ENCODE measurements at regions not wholly inside any gene's neighbourhood (a gene's known extent, or its start where the extent isn't known, plus 50 kb on each side); places are given as distances from the start of the nearest gene placed in this dataset.

GRCh38 chr4:185945252-185945651, 123.7 kb upstream of the TLR3 start:
- Histone ChIP-seq H3K4me1 (ENCODE audit: control insufficient read depth, insufficient read depth, low read length, poor library complexity, severe bottlenecking) (no peaks in the 10 kb centered on the region), H3K36me3 (ENCODE audit: control insufficient read depth, insufficient read depth, low read length) (no peaks in the 10 kb centered on the region), H3K4me3 (ENCODE audit: extremely low read depth, insufficient read depth, low read length, poor library complexity, severe bottlenecking) (no peak overlapping the region), H3K27ac (ENCODE audit: low read depth, low read length, severe bottlenecking) (no peak overlapping the region), H3K9me3 (ENCODE audit: control insufficient read depth, low read length) (no peaks in the 10 kb centered on the region)
- no CpG with 5 or more reads among the region's 1 CpG for WGBS, 2 experiments (ENCODE audit: insufficient coverage in 2 of 2)

GRCh38 chr4:185945906-185946305, 123.0 kb upstream of the TLR3 start:
- H3K36me3 ChIP-seq (ENCODE audit: control insufficient read depth, insufficient read depth, low read length), result no peaks in the 10 kb centered on the region
- H3K9me3 ChIP-seq (ENCODE audit: control insufficient read depth, low read length), result no peaks in the 10 kb centered on the region
- H3K27ac ChIP-seq (ENCODE audit: low read depth, low read length, severe bottlenecking), result no peak overlapping the region
- H3K4me3 ChIP-seq (ENCODE audit: extremely low read depth, insufficient read depth, low read length, poor library complexity, severe bottlenecking), result no peak overlapping the region
- no peaks in the 10 kb centered on the region for H3K4me1 ChIP-seq (ENCODE audit: control insufficient read depth, insufficient read depth, low read length, poor library complexity, severe bottlenecking)
- 78 to 100% methylated on average over 2 of the region's 3 CpGs for WGBS, 2 experiments (ENCODE audit: insufficient coverage in 2 of 2)

GRCh38 chr4:185950891-185951290, 118.1 kb upstream of the TLR3 start:
- H3K9me3 ChIP-seq (ENCODE audit: control insufficient read depth, low read length), result no peaks in the 10 kb centered on the region
- 88 to 94% methylated on average over 3 of the region's 5 CpGs for WGBS, 2 experiments (ENCODE audit: insufficient coverage in 2 of 2)
- no peaks in the 10 kb centered on the region for H3K36me3 ChIP-seq (ENCODE audit: control insufficient read depth, insufficient read depth, low read length)
- no peak overlapping the region for H3K27ac ChIP-seq (ENCODE audit: low read depth, low read length, severe bottlenecking)
- no peaks in the 10 kb centered on the region for H3K4me1 ChIP-seq (ENCODE audit: control insufficient read depth, insufficient read depth, low read length, poor library complexity, severe bottlenecking)
- no peak overlapping the region for H3K4me3 ChIP-seq (ENCODE audit: extremely low read depth, insufficient read depth, low read length, poor library complexity, severe bottlenecking)

DNA sequence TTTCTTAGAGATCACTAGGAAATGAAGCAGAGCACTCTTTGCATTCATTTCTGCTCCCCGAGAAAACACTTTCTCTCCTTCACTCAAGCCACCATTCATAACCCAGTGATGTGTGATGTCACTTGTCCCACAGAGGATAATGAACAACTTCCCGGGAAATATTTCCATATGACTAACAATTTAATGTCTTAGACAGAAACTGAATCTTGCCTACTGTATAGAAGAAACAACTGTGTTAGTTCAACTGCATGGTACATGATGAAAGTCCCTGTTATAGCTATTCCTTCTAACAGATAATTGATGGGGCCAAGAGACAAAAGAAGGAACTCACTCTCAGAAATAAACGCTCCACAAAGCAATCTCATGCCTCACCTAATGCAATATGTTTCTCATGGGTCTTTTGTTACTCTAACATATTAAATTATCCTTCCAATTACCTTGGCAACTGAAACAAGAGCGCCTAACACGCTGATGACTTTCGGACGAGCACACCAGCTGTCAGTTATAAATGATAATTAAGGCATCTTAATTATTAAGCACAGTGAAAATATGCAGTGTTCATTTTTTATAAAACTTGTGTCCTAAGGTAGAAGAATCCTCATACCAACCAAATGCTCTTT, 113.7 kb upstream of the TLR3 start:
- no peaks in the 10 kb centered on the region for H3K4me1 ChIP-seq (ENCODE audit: control insufficient read depth, insufficient read depth, low read length, poor library complexity, severe bottlenecking)
- H3K27ac ChIP-seq (ENCODE audit: low read depth, low read length, severe bottlenecking), result no peak overlapping the region
- H3K4me3 ChIP-seq (ENCODE audit: extremely low read depth, insufficient read depth, low read length, poor library complexity, severe bottlenecking), result no peak overlapping the region
- WGBS, 2 experiments (ENCODE audit: insufficient coverage in 2 of 2), result 94 to 100% methylated on average over 2 of the region's 7 CpGs
- no peaks in the 10 kb centered on the region for H3K36me3 ChIP-seq (ENCODE audit: control insufficient read depth, insufficient read depth, low read length)
- H3K9me3 ChIP-seq (ENCODE audit: control insufficient read depth, low read length), result no peaks in the 10 kb centered on the region

- Histone ChIP-seq H3K27ac (ENCODE audit: low read depth, low read length, severe bottlenecking) (no peak overlapping the region), H3K36me3 (ENCODE audit: control insufficient read depth, insufficient read depth, low read length) (no peaks in the 10 kb centered on the region), H3K4me1 (ENCODE audit: control insufficient read depth, insufficient read depth, low read length, poor library complexity, severe bottlenecking) (no peaks in the 10 kb centered on the region), H3K4me3 (ENCODE audit: extremely low read depth, insufficient read depth, low read length, poor library complexity, severe bottlenecking) (no peak overlapping the region), H3K9me3 (ENCODE audit: control insufficient read depth, low read length) (no peaks in the 10 kb centered on the region)
- WGBS, 2 experiments (ENCODE audit: insufficient coverage in 2 of 2), result 80 to 85% methylated on average over 9 to 12 of the region's 15 CpGs
Measured at GRCh38 chr4:185955826-185956543, 113.0 kb upstream of the TLR3 start.

- H3K9me3 ChIP-seq (ENCODE audit: control insufficient read depth, low read length), result no peaks in the 10 kb centered on the region
- H3K4me3 ChIP-seq (ENCODE audit: extremely low read depth, insufficient read depth, low read length, poor library complexity, severe bottlenecking), result no peak overlapping the region
- no peaks in the 10 kb centered on the region for H3K36me3 ChIP-seq (ENCODE audit: control insufficient read depth, insufficient read depth, low read length)
- no peak overlapping the region for H3K27ac ChIP-seq (ENCODE audit: low read depth, low read length, severe bottlenecking)
- H3K4me1 ChIP-seq (ENCODE audit: control insufficient read depth, insufficient read depth, low read length, poor library complexity, severe bottlenecking), result no peaks in the 10 kb centered on the region
- WGBS, 2 experiments (ENCODE audit: insufficient coverage in 2 of 2), result 89 to 93% methylated on average over 3 of the region's 4 CpGs
Measured at GRCh38 chr4:185956544-185956940, 112.4 kb upstream of the TLR3 start.

- no peaks in the 10 kb centered on the region for H3K4me1 ChIP-seq (ENCODE audit: control insufficient read depth, insufficient read depth, low read length, poor library complexity, severe bottlenecking)
- WGBS, 2 experiments (ENCODE audit: insufficient coverage in 2 of 2), result 86 to 94% methylated on average over 2 to 3 of the region's 3 CpGs
Measured at GRCh38 chr4:185958094-185958747, 110.7 kb upstream of the TLR3 start.

GRCh38 chr4:185965426-185966384, 103.3 kb upstream of the TLR3 start:
- Histone ChIP-seq H3K9me3 (ENCODE audit: control insufficient read depth, low read length) (no peaks in the 10 kb centered on the region), H3K27ac (ENCODE audit: low read depth, low read length, severe bottlenecking) (no peak overlapping the region), H3K4me3 (ENCODE audit: extremely low read depth, insufficient read depth, low read length, poor library complexity, severe bottlenecking) (no peak overlapping the region), H3K4me1 (ENCODE audit: control insufficient read depth, insufficient read depth, low read length, poor library complexity, severe bottlenecking) (no peaks in the 10 kb centered on the region), H3K36me3 (ENCODE audit: control insufficient read depth, insufficient read depth, low read length) (no peaks in the 10 kb centered on the region)
- WGBS, 2 experiments (ENCODE audit: insufficient coverage in 2 of 2), result 73 to 80% methylated on average over 7 to 8 of the region's 15 CpGs

More at GRCh38 chr4:185958094-185958747, 110.7 kb upstream of the TLR3 start:
- H3K36me3 ChIP-seq (ENCODE audit: control insufficient read depth, insufficient read depth, low read length), result no peaks in the 10 kb centered on the region
- no peaks in the 10 kb centered on the region for H3K9me3 ChIP-seq (ENCODE audit: control insufficient read depth, low read length)
- no peak overlapping the region for H3K4me3 ChIP-seq (ENCODE audit: extremely low read depth, insufficient read depth, low read length, poor library complexity, severe bottlenecking)
- no peak overlapping the region for H3K27ac ChIP-seq (ENCODE audit: low read depth, low read length, severe bottlenecking)

GRCh38 chr4:185966549-185966948, 102.4 kb upstream of the TLR3 start:
- Histone ChIP-seq H3K4me1 (ENCODE audit: control insufficient read depth, insufficient read depth, low read length, poor library complexity, severe bottlenecking) (no peaks in the 10 kb centered on the region), H3K9me3 (ENCODE audit: control insufficient read depth, low read length) (no peaks in the 10 kb centered on the region), H3K27ac (ENCODE audit: low read depth, low read length, severe bottlenecking) (no peak overlapping the region), H3K4me3 (ENCODE audit: extremely low read depth, insufficient read depth, low read length, poor library complexity, severe bottlenecking) (no peak overlapping the region), H3K36me3 (ENCODE audit: control insufficient read depth, insufficient read depth, low read length) (no peaks in the 10 kb centered on the region)
- WGBS, 2 experiments (ENCODE audit: insufficient coverage in 2 of 2), result 82 to 90% methylated on average over 6 to 8 of the region's 8 CpGs

- H3K9me3 ChIP-seq (ENCODE audit: control insufficient read depth, low read length), result no peaks in the 10 kb centered on the region
- H3K27ac ChIP-seq (ENCODE audit: low read depth, low read length, severe bottlenecking), result no peak overlapping the region
- no peak overlapping the region for H3K4me3 ChIP-seq (ENCODE audit: extremely low read depth, insufficient read depth, low read length, poor library complexity, severe bottlenecking)
- no peaks in the 10 kb centered on the region for H3K4me1 ChIP-seq (ENCODE audit: control insufficient read depth, insufficient read depth, low read length, poor library complexity, severe bottlenecking)
- WGBS, 2 experiments (ENCODE audit: insufficient coverage in 2 of 2), result 80 to 100% methylated on average over 1 to 3 of the region's 4 CpGs
- no peaks in the 10 kb centered on the region for H3K36me3 ChIP-seq (ENCODE audit: control insufficient read depth, insufficient read depth, low read length)
Measured at GRCh38 chr4:185966997-185967775, 101.8 kb upstream of the TLR3 start.

Measured in mesodermal cell (in vitro differentiated cells).